ENCODE measurements at regions not wholly inside any gene's neighbourhood (a gene's known extent, or its start where the extent isn't known, plus 50 kb on each side); places are given as distances from the start of the nearest gene placed in this dataset.

DNA sequence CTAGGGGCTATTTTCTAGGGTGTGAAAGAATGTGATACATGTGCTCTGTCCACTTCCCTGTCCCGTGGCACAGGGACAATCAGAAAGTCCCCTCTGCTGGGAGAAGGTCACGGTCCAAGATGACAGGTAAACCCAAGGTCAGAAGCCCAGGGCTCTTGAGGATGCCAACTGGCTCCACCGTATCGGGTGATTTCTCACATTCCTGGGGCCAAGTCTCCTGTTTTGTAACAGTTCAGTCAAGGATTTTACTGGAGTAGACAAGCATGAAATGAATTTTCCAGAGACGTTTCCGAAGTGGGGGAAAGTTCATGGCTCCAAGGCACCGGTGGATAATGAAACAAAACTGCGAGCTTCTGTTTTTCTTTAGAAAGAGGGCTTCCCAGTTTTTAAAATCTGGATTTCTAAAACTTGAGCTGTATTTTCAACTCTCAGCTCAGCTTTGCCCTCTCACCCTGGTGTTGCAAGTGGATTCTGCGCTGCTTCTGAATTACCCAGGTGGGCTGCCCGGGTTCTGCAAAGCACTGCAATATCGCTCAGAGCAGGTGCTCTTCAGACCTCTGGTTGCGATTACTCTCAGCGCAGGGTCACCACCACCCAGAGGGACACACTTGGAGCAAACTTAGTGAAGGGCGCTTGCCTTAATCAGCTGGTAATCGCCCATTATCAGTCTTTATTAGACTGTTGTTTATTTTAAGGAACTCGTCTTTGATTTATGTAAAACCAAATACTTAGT, 64.4 kb upstream of the TMEM170B start:
- TF ChIP-seq, protein P1, sequence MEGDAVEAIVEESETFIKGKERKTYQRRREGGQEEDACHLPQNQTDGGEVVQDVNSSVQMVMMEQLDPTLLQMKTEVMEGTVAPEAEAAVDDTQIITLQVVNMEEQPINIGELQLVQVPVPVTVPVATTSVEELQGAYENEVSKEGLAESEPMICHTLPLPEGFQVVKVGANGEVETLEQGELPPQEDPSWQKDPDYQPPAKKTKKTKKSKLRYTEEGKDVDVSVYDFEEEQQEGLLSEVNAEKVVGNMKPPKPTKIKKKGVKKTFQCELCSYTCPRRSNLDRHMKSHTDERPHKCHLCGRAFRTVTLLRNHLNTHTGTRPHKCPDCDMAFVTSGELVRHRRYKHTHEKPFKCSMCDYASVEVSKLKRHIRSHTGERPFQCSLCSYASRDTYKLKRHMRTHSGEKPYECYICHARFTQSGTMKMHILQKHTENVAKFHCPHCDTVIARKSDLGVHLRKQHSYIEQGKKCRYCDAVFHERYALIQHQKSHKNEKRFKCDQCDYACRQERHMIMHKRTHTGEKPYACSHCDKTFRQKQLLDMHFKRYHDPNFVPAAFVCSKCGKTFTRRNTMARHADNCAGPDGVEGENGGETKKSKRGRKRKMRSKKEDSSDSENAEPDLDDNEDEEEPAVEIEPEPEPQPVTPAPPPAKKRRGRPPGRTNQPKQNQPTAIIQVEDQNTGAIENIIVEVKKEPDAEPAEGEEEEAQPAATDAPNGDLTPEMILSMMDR (IDR thresholded peaks at IDR 0.05; ENCODE audit: low read length) = no peak
- no peak for TF ChIP-seq EZH2 (optimal IDR thresholded peaks at IDR 0.05; ENCODE audit: low read depth, low read length)
